MCF 10A (cell line): ENCODE measurements at regions not wholly inside any gene's neighbourhood (a gene's known extent, or its start where the extent isn't known, plus 50 kb on each side); places are given as distances from the start of the nearest gene placed in this dataset.

Experiments used
- BruUV-seq: library from RNA; stranded (reverse); fragments of 400-500 nt; replicated peaks from 2 replicates; lab custom pipeline; 2021; lab: Mats Ljungman, UMichigan
- CTCF ChIA-PET: fragments of 300-600 bp; sonication (Branson Sonifier 250); formaldehyde crosslinking; extraction: SDS; loops from one replicate; lab custom pipeline; 2021; ENCODE audit warnings: antibody characterized with exemption, inconsistent platforms; lab: Yijun Ruan, JAX
- POLR2A ChIA-PET: fragments of 300-600, 350-650 bp; sonication (Branson Sonifier 250); formaldehyde crosslinking; extraction: SDS; loops from one replicate; lab custom pipeline; 2020; ENCODE audit warnings: antibody characterized with exemption, inconsistent platforms; lab: Yijun Ruan, JAX
- DNase-seq: peaks from one replicate; pipeline ENCODE4 v3.0.0-alpha.2; 2018; ENCODE audit not compliant: unreplicated experiment
- H3K27ac Mint-ChIP-seq: one replicate; pipeline ENCODE4 v1.8.0; 2022; ENCODE audit warnings: mild to moderate bottlenecking, low read depth, mixed read lengths; ENCODE audit not compliant: unreplicated experiment
- H3K27me3 Mint-ChIP-seq: one replicate; pipeline ENCODE4 v1.8.0; 2022; ENCODE audit warnings: mixed read lengths; ENCODE audit not compliant: insufficient read depth, unreplicated experiment
- H3K36me3 Mint-ChIP-seq: one replicate; pipeline ENCODE4 v1.8.0; 2022; ENCODE audit warnings: mild to moderate bottlenecking, moderate library complexity, mixed read lengths; ENCODE audit not compliant: insufficient read depth, unreplicated experiment
- H3K4me1 Mint-ChIP-seq: one replicate; pipeline ENCODE4 v1.8.0; 2022; ENCODE audit warnings: mixed read lengths; ENCODE audit not compliant: insufficient read depth, unreplicated experiment
- H3K4me3 Mint-ChIP-seq: one replicate; pipeline ENCODE4 v1.8.0; 2022; ENCODE audit warnings: mild to moderate bottlenecking, moderate library complexity, mixed read lengths; ENCODE audit not compliant: unreplicated experiment
- H3K9me3 Mint-ChIP-seq: one replicate; pipeline ENCODE4 v1.8.0; 2022; ENCODE audit warnings: mixed read lengths; ENCODE audit not compliant: unreplicated experiment
- CTCF ChIP-seq: fragments of 200-600 bp; IDR thresholded peaks from one replicate; pipeline ENCODE4 v1.8.0; 2022; ENCODE audit warnings: antibody characterized with exemption, mild to moderate bottlenecking; ENCODE audit not compliant: unreplicated experiment
- intact Hi-C: fragments of 100-400 bp; cut with micrococcal nuclease; formaldehyde crosslinking; loops from 2 replicates; pipeline ENCODE4 v1.14.1; 2022

GRCh38 chr11:39078465-39078864 lies 2381.0 kb downstream of the LRRC4C start:
- Mint-ChIP-seq H3K9me3 (no peaks in the 10 kb centered on the region), H3K36me3 (no peaks in the 10 kb centered on the region)
- BruUV-seq, result no TSS peak

GRCh38 chr11:39037611-39038010 lies 2421.8 kb downstream of the LRRC4C start:
- DNase-seq, result no peak
- H3K4me1 Mint-ChIP-seq, result no peaks in the 10 kb centered on the region
- intact Hi-C loops, result no loop called here
- no peaks in the 10 kb centered on the region for H3K27me3 Mint-ChIP-seq
- no peak overlapping the region for H3K27ac Mint-ChIP-seq
- no peak overlapping the region for H3K4me3 Mint-ChIP-seq
- TF ChIP-seq CTCF, result no peak
- CTCF ChIA-PET, result no interaction called here
- no peaks in the 10 kb centered on the region for H3K36me3 Mint-ChIP-seq
- peaks cover 7% of the 10 kb centered on the region for H3K9me3 Mint-ChIP-seq
- BruUV-seq, result no TSS peak
- POLR2A ChIA-PET, result interaction anchor here (0.6 kb wide), 2 partner anchors 11 to 85 kb away, joined by 3 read pairs; no protein-coding TSS in a partner anchor

More at GRCh38 chr11:39078465-39078864, 2381.0 kb downstream of the LRRC4C start:
- POLR2A ChIA-PET, result no interaction called here
- H3K27me3 Mint-ChIP-seq, result no peaks in the 10 kb centered on the region
- intact Hi-C loops, result no loop called here
- H3K4me3 Mint-ChIP-seq, result no peak overlapping the region
- H3K4me1 Mint-ChIP-seq, result no peaks in the 10 kb centered on the region
- TF ChIP-seq CTCF, result no peak
- DNase-seq, result no peak
- CTCF ChIA-PET, result interaction anchor here (0.6 to 0.7 kb wide), 2 partner anchors 287 to 948 kb away, joined by 3 to 4 read pairs; no protein-coding TSS in a partner anchor
- no peak overlapping the region for H3K27ac Mint-ChIP-seq

GRCh38 chr11:39036021-39036420 lies 2423.4 kb downstream of the LRRC4C start:
- DNase-seq, result no peak

GRCh38 chr11:39021539-39021938 lies 2423.5 kb upstream of the RAG2 start:
- H3K4me1 Mint-ChIP-seq, result no peaks in the 10 kb centered on the region
- H3K4me3 Mint-ChIP-seq, result no peak overlapping the region
- CTCF ChIA-PET, result interaction anchor here (0.6 kb wide), 1 partner anchor 28 kb away, joined by 3 read pairs; no protein-coding TSS in a partner anchor
- no peak for DNase-seq
- no peak for TF ChIP-seq CTCF
- no peaks in the 10 kb centered on the region for H3K9me3 Mint-ChIP-seq
- intact Hi-C loops, result no loop called here
- no peaks in the 10 kb centered on the region for H3K36me3 Mint-ChIP-seq
- H3K27me3 Mint-ChIP-seq, result no peaks in the 10 kb centered on the region
- POLR2A ChIA-PET, result interaction anchor here (1.2 kb wide), 1 partner anchor 14 kb away, joined by 3 read pairs; no protein-coding TSS in a partner anchor
- no TSS peak for BruUV-seq
- H3K27ac Mint-ChIP-seq, result no peak overlapping the region

More at GRCh38 chr11:39036021-39036420, 2423.4 kb downstream of the LRRC4C start:
- no TSS peak for BruUV-seq
- intact Hi-C loops, result no loop called here
- no peaks in the 10 kb centered on the region for H3K4me1 Mint-ChIP-seq
- no peak overlapping the region for H3K27ac Mint-ChIP-seq
- peaks cover 7% of the 10 kb centered on the region for H3K9me3 Mint-ChIP-seq
- TF ChIP-seq CTCF, result no peak
- ChIA-PET POLR2A (interaction anchor here (1.1 kb wide), 1 partner anchor 15 kb away, joined by 3 read pairs; no protein-coding TSS in a partner anchor), CTCF (no interaction called here)
- no peak overlapping the region for H3K4me3 Mint-ChIP-seq
- H3K27me3 Mint-ChIP-seq, result no peaks in the 10 kb centered on the region
- H3K36me3 Mint-ChIP-seq, result no peaks in the 10 kb centered on the region
